H9 (cell line): ENCODE measurements at regions not wholly inside any gene's neighbourhood (a gene's known extent, or its start where the extent isn't known, plus 50 kb on each side); places are given as distances from the start of the nearest gene placed in this dataset.

ENCODE experiments used
- DNase-seq: peaks from one replicate; pipeline ENCODE4 v3.0.0-alpha.2; 2017
- H2AFZ ChIP-seq: one replicate; pipeline ENCODE4 v1.6.1; 2013; ENCODE audit warnings: mild to moderate bottlenecking, low read length, control low read depth, moderate library complexity
- H2AK5ac ChIP-seq: 2 replicates; pipeline ENCODE4 v1.6.1; 2013; ENCODE audit warnings: low read length, control low read depth, mixed read lengths; ENCODE audit not compliant: insufficient read length
- H2BK120ac ChIP-seq: one replicate; pipeline ENCODE4 v1.6.1; 2013; ENCODE audit warnings: low read depth, mild to moderate bottlenecking, low read length, control low read depth, inconsistent platforms; ENCODE audit not compliant: poor library complexity, severe bottlenecking
- H2BK12ac ChIP-seq: 2 replicates; pipeline ENCODE4 v1.6.1; 2013; ENCODE audit warnings: low read length, control low read depth, mixed read lengths, low read depth; ENCODE audit not compliant: insufficient read length
- H2BK15ac ChIP-seq: 2 replicates; pipeline ENCODE4 v1.6.1; 2013; ENCODE audit warnings: low read depth, low read length, control low read depth
- H2BK20ac ChIP-seq: one replicate; pipeline ENCODE4 v1.6.1; 2013; ENCODE audit warnings: low read depth, mild to moderate bottlenecking, low read length, control low read depth, inconsistent platforms; ENCODE audit not compliant: poor library complexity, severe bottlenecking
- H2BK5ac ChIP-seq: 2 replicates; pipeline ENCODE4 v1.6.1; 2013; ENCODE audit warnings: low read length, control low read depth, mixed read lengths; ENCODE audit not compliant: insufficient read length
- H3K14ac ChIP-seq: 2 replicates; pipeline ENCODE4 v1.6.1; 2013; ENCODE audit warnings: low read length, control low read depth; ENCODE audit not compliant: insufficient read depth
- H3K18ac ChIP-seq: 2 replicates; pipeline ENCODE4 v1.6.1; 2013; ENCODE audit warnings: low read depth, mild to moderate bottlenecking, mixed read lengths, low read length, control low read depth; ENCODE audit not compliant: insufficient read length
- H3K23ac ChIP-seq: 2 replicates; pipeline ENCODE4 v1.6.1; 2013; ENCODE audit warnings: low read length, control low read depth, mixed read lengths, low read depth; ENCODE audit not compliant: insufficient read length
- H3K23me2 ChIP-seq: 2 replicates; pipeline ENCODE4 v1.6.1; 2013; ENCODE audit warnings: low read depth, mild to moderate bottlenecking, mixed read lengths, low read length, control low read depth; ENCODE audit not compliant: insufficient read length, poor library complexity, severe bottlenecking
- H3K27ac ChIP-seq: 2 replicates; pipeline ENCODE4 v1.5.1; 2013; ENCODE audit warnings: low read length, control low read depth, mixed read lengths, low read depth; ENCODE audit not compliant: insufficient read length
- H3K27me3 ChIP-seq: 2 replicates; pipeline ENCODE4 v1.6.1; 2013; ENCODE audit warnings: low read length, control low read depth, inconsistent platforms; ENCODE audit not compliant: insufficient read depth
- H3K4ac ChIP-seq: 2 replicates; pipeline ENCODE4 v1.6.1; 2013; ENCODE audit warnings: low read depth, mild to moderate bottlenecking, control low read depth, inconsistent platforms, low read length, moderate library complexity
- H3K4me1 ChIP-seq: 2 replicates; pipeline ENCODE4 v1.6.1; 2013; ENCODE audit warnings: low read length, control low read depth, inconsistent platforms; ENCODE audit not compliant: insufficient read depth
- H3K4me2 ChIP-seq: 2 replicates; pipeline ENCODE4 v1.6.1; 2013; ENCODE audit warnings: low read length, control low read depth, mixed read lengths; ENCODE audit not compliant: insufficient read length, insufficient read depth
- H3K56ac ChIP-seq: 2 replicates; pipeline ENCODE4 v1.6.1; 2013; ENCODE audit warnings: low read depth, mild to moderate bottlenecking, mixed read lengths, low read length, control low read depth; ENCODE audit not compliant: insufficient read length
- H3K79me1 ChIP-seq: 2 replicates; pipeline ENCODE4 v1.6.1; 2013; ENCODE audit warnings: low read depth, mild to moderate bottlenecking, moderate library complexity, low read length, control low read depth, inconsistent platforms; ENCODE audit not compliant: insufficient read depth, poor library complexity, severe bottlenecking
- H3K79me2 ChIP-seq: 2 replicates; pipeline ENCODE4 v1.6.1; 2013; ENCODE audit warnings: low read length, control low read depth, inconsistent platforms; ENCODE audit not compliant: insufficient read depth
- H3K9ac ChIP-seq: 2 replicates; pipeline ENCODE4 v1.6.1; 2013; ENCODE audit warnings: low read length, control low read depth, mixed read lengths; ENCODE audit not compliant: insufficient read length; ENCODE audit errors: extremely low read depth
- H3K9me3 ChIP-seq: one replicate; pipeline ENCODE4 v1.6.1; 2013; ENCODE audit warnings: low read depth, low read length, inconsistent platforms; ENCODE audit not compliant: control insufficient read depth
- H3T11ph ChIP-seq: one replicate; pipeline ENCODE4 v1.6.1; 2013; ENCODE audit warnings: mild to moderate bottlenecking, low read length, control low read depth, inconsistent platforms
- H4K20me1 ChIP-seq: one replicate; pipeline ENCODE4 v1.6.1; 2013; ENCODE audit not compliant: control insufficient read depth, insufficient read length, insufficient read depth
- H4K5ac ChIP-seq: 2 replicates; pipeline ENCODE4 v1.6.1; 2013; ENCODE audit warnings: low read depth, mild to moderate bottlenecking, mixed read lengths, low read length, control low read depth; ENCODE audit not compliant: insufficient read length
- H4K8ac ChIP-seq: replicated peaks from 2 replicates; pipeline ENCODE4 v1.6.1; 2013; ENCODE audit warnings: low read length, control low read depth, mixed read lengths, low read depth; ENCODE audit not compliant: insufficient read length
- H4K91ac ChIP-seq: 2 replicates; pipeline ENCODE4 v1.6.1; 2013; ENCODE audit warnings: low read depth, mild to moderate bottlenecking, moderate library complexity, mixed read lengths, low read length, control low read depth; ENCODE audit not compliant: insufficient read length
- H3K27ac Mint-ChIP-seq, 3 experiments: 2 replicates in 2 of 3; 3 replicates in 1 of 3; pipeline ENCODE4 v1.8.0; 2020 to 2021; ENCODE audit warnings: mixed read lengths in 3 of 3, mild to moderate bottlenecking in 1 of 3, moderate library complexity in 1 of 3
- H3K27me3 Mint-ChIP-seq: 2 replicates; pipeline ENCODE4 v1.8.0; 2021; ENCODE audit warnings: low read depth, mild to moderate bottlenecking, moderate library complexity, mixed read lengths
- H3K36me3 Mint-ChIP-seq, 3 experiments: 2 replicates in 2 of 3; 3 replicates in 1 of 3; pipeline ENCODE4 v1.8.0; 2020 to 2021; ENCODE audit warnings: low read depth in 3 of 3, mixed read lengths in 3 of 3; ENCODE audit not compliant: insufficient read depth in 1 of 3
- H3K4me1 Mint-ChIP-seq, 2 experiments: 2 replicates each; pipeline ENCODE4 v1.8.0; 2020; ENCODE audit warnings: mixed read lengths in 2 of 2
- H3K4me3 Mint-ChIP-seq, 2 experiments: 2 replicates in 1 of 2; 3 replicates in 1 of 2; pipeline ENCODE4 v1.8.0; 2020 to 2021; ENCODE audit warnings: mild to moderate bottlenecking in 2 of 2, mixed read lengths in 2 of 2, moderate library complexity in 1 of 2
- H3K9me3 Mint-ChIP-seq, 2 experiments: 2 replicates in 1 of 2; 3 replicates in 1 of 2; pipeline ENCODE4 v1.8.0; 2020; ENCODE audit warnings: mild to moderate bottlenecking in 2 of 2, mixed read lengths in 2 of 2, moderate library complexity in 1 of 2
- CTCF ChIP-seq: fragments of 200-600 bp; sonication (generic); conservative IDR thresholded peaks from 3 replicates; pipeline ENCODE4 v1.8.0; 2021; ENCODE audit warnings: antibody characterized with exemption, mild to moderate bottlenecking
- WGBS: extraction: QIAGEN DNeasy Blood & Tissue Kit; methylation state at CpG from one replicate; pipeline ENCODE4 v1.1.7; 2013; ENCODE audit warnings: missing lambda C conversion rate, low lambda C conversion rate, mixed read lengths; ENCODE audit not compliant: insufficient read length; ENCODE audit errors: extremely low coverage; 5-methylcytosine and 5-hydroxymethylcytosine counted together

GRCh38 chr13:30091691-30092090 lies 215.7 kb downstream of the KATNAL1 start:
- H3K4ac ChIP-seq: no peak overlapping the region
- H3K9me3 ChIP-seq: no peaks in the 10 kb centered on the region
- H3K79me1 ChIP-seq: no peaks in the 10 kb centered on the region
- H4K8ac ChIP-seq: no peak overlapping the region
- peaks cover 3 to 6% of the 10 kb centered on the region in 2 experiments; a peak in 4 of 5 replicates for H3K9me3 Mint-ChIP-seq
- H3K14ac ChIP-seq: no peak overlapping the region
- WGBS: no CpG with 5 or more reads among the region's 4 CpGs
- H2AFZ ChIP-seq: no peak overlapping the region
- H3K36me3 Mint-ChIP-seq: peaks cover 0 to 4% (median 3%) of the 10 kb centered on the region in 3 experiments; a peak in 4 of 7 replicates
- H2BK15ac ChIP-seq: no peak overlapping the region
- no peak overlapping the region for H4K5ac ChIP-seq
- DNase-seq: no peak
- H3T11ph ChIP-seq: no peak overlapping the region
- no peaks in the 10 kb centered on the region for H4K20me1 ChIP-seq
- H3K56ac ChIP-seq: no peak overlapping the region
- no peak overlapping the region for H2BK12ac ChIP-seq
- H2BK20ac ChIP-seq: no peak overlapping the region
- H3K27me3 Mint-ChIP-seq: no peaks in the 10 kb centered on the region; the same call in 1 of the 2 replicates
- H3K4me1 Mint-ChIP-seq: no peaks in the 10 kb centered on the region
- no peak overlapping the region for H3K18ac ChIP-seq
- no peak overlapping the region for H2BK5ac ChIP-seq
- no peak overlapping the region for H3K27ac ChIP-seq
- H2AK5ac ChIP-seq: no peak overlapping the region
- no peak overlapping the region for H4K91ac ChIP-seq
- no peaks in the 10 kb centered on the region for H3K27me3 ChIP-seq
- no peaks in the 10 kb centered on the region for H3K4me1 ChIP-seq
- no peak overlapping the region for H3K9ac ChIP-seq
- TF ChIP-seq CTCF: no peak
- no peak overlapping the region for H3K4me3 Mint-ChIP-seq
- no peak overlapping the region for H3K23ac ChIP-seq
- no peak overlapping the region for H2BK120ac ChIP-seq
- H3K23me2 ChIP-seq: no peaks in the 10 kb centered on the region
- peak overlapping the region in 1 of 3 experiments; percentile 18; a peak in 2 of 7 replicates for H3K27ac Mint-ChIP-seq
- no peaks in the 10 kb centered on the region for H3K79me2 ChIP-seq
- no peak overlapping the region for H3K4me2 ChIP-seq
